Fibroblast of lung (primary cell): ENCODE measurements at regions not wholly inside any gene's neighbourhood (a gene's known extent, or its start where the extent isn't known, plus 50 kb on each side); places are given as distances from the start of the nearest gene placed in this dataset.

Experiments used
- CTCF ChIP-seq, 2 donors: IDR thresholded peaks in 1 of 2; conservative IDR thresholded peaks in 1 of 2; 1 replicate in 1 of 2; 2 replicates in 1 of 2; pipeline ENCODE4 v1.5.1; 2011 to 2012; ENCODE audit warnings: low read length in 2 of 2, control low read depth in 1 of 2, inconsistent platforms in 1 of 2, low read depth in 1 of 2, mild to moderate bottlenecking in 1 of 2
- EZH2 ChIP-seq: IDR thresholded peaks from 2 replicates; pipeline ENCODE4 v1.5.1; 2012; ENCODE audit warnings: low read length, control low read depth, mild to moderate bottlenecking; ENCODE audit errors: missing control alignments

- TF ChIP-seq CTCF (conservative IDR thresholded peaks at IDR 0.05 in 1 of 2, IDR thresholded peaks at IDR 0.05 in 1 of 2; ENCODE audit: low read depth in 1 of 2, low read length in 2 of 2) (no peak), EZH2 (no peak)
Measured at GRCh38 chr7:115505136-115505535, 525.4 kb downstream of the TFEC start.
